HCT116 (cell line): ENCODE measurements at regions not wholly inside any gene's neighbourhood (a gene's known extent, or its start where the extent isn't known, plus 50 kb on each side); places are given as distances from the start of the nearest gene placed in this dataset.

Experiments used
- ATAC-seq: fragments of 200-7000 bp; cut with Tn5 transposase; 2 replicates; pipeline ENCODE4 v1.9.1; 2020; ENCODE audit warnings: mild to moderate bottlenecking, moderate library complexity
- BruUV-seq: library from RNA; stranded (reverse); fragments of 400-500 nt; replicated peaks from 2 replicates; lab custom pipeline; 2021; lab: Mats Ljungman, UMichigan
- CTCF ChIA-PET: fragments of 300-600 bp; sonication (Branson Sonifier 250); formaldehyde crosslinking; loops from one replicate; lab custom pipeline; 2021; ENCODE audit warnings: antibody characterized with exemption; lab: Charles Lee
- POLR2A ChIA-PET: fragments of 300-600, 350-600 bp; sonication (Branson Sonifier 250); formaldehyde crosslinking; loops from one replicate; lab custom pipeline; 2021; ENCODE audit warnings: antibody characterized with exemption; lab: Charles Lee
- RAD21 ChIA-PET, 2 experiments: fragments of 300-600 bp; sonication (Branson Sonifier 250); formaldehyde crosslinking; loops; one replicate each; lab custom pipeline; 2023; ENCODE audit warnings: low total read pairs in 2 of 2; ENCODE audit not compliant: uncharacterized antibody in 2 of 2, unreplicated experiment in 2 of 2, low non-redundant PET in 1 of 2; lab: Charles Lee
- DNase-seq: peaks from one replicate; pipeline ENCODE4 v3.0.0-alpha.2; 2010; ENCODE audit warnings: low read depth, low spot score
- H2AFZ ChIP-seq: fragments of 200-600 bp; shearing (Covaris generic), sonication (generic); 2 replicates; pipeline ENCODE4 v1.6.1; 2017; ENCODE audit warnings: low read depth, mixed run types, mixed read lengths, antibody characterized with exemption, low read length; ENCODE audit not compliant: poor library complexity, severe bottlenecking
- H3K27ac ChIP-seq: 2 replicates; pipeline ENCODE4 v1.5.1; 2012; ENCODE audit warnings: low read depth, low read length
- H3K27me3 ChIP-seq: fragments of 200-600 bp; sonication (generic); 2 replicates; pipeline ENCODE4 v1.6.1; 2016; ENCODE audit warnings: mixed run types, low read length, mixed read lengths; ENCODE audit not compliant: insufficient read depth
- H3K36me3 ChIP-seq, 2 experiments: fragments of 200-500 bp in 1 of 2; fragments of 200-600 bp in 1 of 2; sonication (Bioruptor generic) in 1 of 2; sonication (generic) in 1 of 2; 2 replicates each; pipeline versions ENCODE4 v1.5.1 to v1.6.1; 2014 to 2016; ENCODE audit warnings: low read length in 2 of 2, inconsistent platforms in 1 of 2, mixed read lengths in 1 of 2, mixed run types in 1 of 2; ENCODE audit not compliant: insufficient read depth in 2 of 2, control insufficient read depth in 1 of 2
- H3K4me1 ChIP-seq, 2 experiments: fragments of 200-600 bp in 1 of 2; sonication (generic) in 1 of 2; 2 replicates each; pipeline versions ENCODE4 v1.5.1 to v1.6.1; 2012 to 2017; ENCODE audit warnings: low read length in 2 of 2, inconsistent platforms in 1 of 2, mild to moderate bottlenecking in 1 of 2, mixed read lengths in 1 of 2, mixed run types in 1 of 2, moderate library complexity in 1 of 2; ENCODE audit not compliant: insufficient read depth in 2 of 2, control insufficient read depth in 1 of 2
- H3K4me2 ChIP-seq: fragments of 200-600 bp; sonication (generic); 2 replicates; pipeline ENCODE4 v1.6.1; 2017; ENCODE audit warnings: mixed run types, low read length, mixed read lengths
- H3K4me3 ChIP-seq, 2 experiments: fragments of 200-600 bp in 1 of 2; sonication (generic) in 1 of 2; replicated peaks in 1 of 2; 2 replicates each; pipeline ENCODE4 v1.5.1; 2011 to 2016; ENCODE audit warnings: low read length in 2 of 2, control low read depth in 1 of 2, low read depth in 1 of 2, mild to moderate bottlenecking in 1 of 2, mixed read lengths in 1 of 2, mixed run types in 1 of 2
- H3K79me2 ChIP-seq: fragments of 200-600 bp; sonication (generic); 2 replicates; pipeline ENCODE4 v1.6.1; 2017; ENCODE audit warnings: mild to moderate bottlenecking, mixed run types, low read length, moderate library complexity, mixed read lengths; ENCODE audit not compliant: insufficient read depth
- H3K9ac ChIP-seq: fragments of 200-600 bp; sonication (generic); 2 replicates; pipeline ENCODE4 v1.6.1; 2016; ENCODE audit warnings: low read length, mixed read lengths
- H3K9me2 ChIP-seq: fragments of 200-600 bp; sonication (generic), shearing (Covaris generic); 2 replicates; pipeline ENCODE4 v1.6.1; 2017; ENCODE audit warnings: mixed run types, mild to moderate bottlenecking, moderate library complexity; ENCODE audit not compliant: insufficient read depth
- H3K9me3 ChIP-seq, 2 experiments: fragments of 200-500 bp in 1 of 2; fragments of 200-600 bp in 1 of 2; sonication (Bioruptor generic) in 1 of 2; sonication (generic) in 1 of 2; 2 replicates each; pipeline ENCODE4 v1.6.1; 2014 to 2017; ENCODE audit warnings: low read length in 2 of 2, mixed read lengths in 2 of 2, inconsistent platforms in 1 of 2, low read depth in 1 of 2, mild to moderate bottlenecking in 1 of 2, mixed run types in 1 of 2, moderate library complexity in 1 of 2; ENCODE audit not compliant: control insufficient read depth in 1 of 2, insufficient read depth in 1 of 2
- H4K20me1 ChIP-seq: fragments of 200-600 bp; sonication (generic), shearing (Covaris generic); 2 replicates; pipeline ENCODE4 v1.6.1; 2017; ENCODE audit warnings: mixed run types, mild to moderate bottlenecking, moderate library complexity; ENCODE audit not compliant: insufficient read depth
- ATF3 ChIP-seq: IDR thresholded peaks from 2 replicates; pipeline ENCODE4 v1.6.1; 2012
- CBX3 ChIP-seq: IDR thresholded peaks from 2 replicates; pipeline ENCODE4 v1.6.1; 2012; ENCODE audit warnings: low read depth
- CEBPB ChIP-seq: IDR thresholded peaks from 2 replicates; pipeline ENCODE4 v1.6.1; 2012; ENCODE audit warnings: low read depth
- EGR1 ChIP-seq: IDR thresholded peaks from 2 replicates; pipeline ENCODE4 v1.6.1; 2012; ENCODE audit warnings: low read depth
- ELF1 ChIP-seq: IDR thresholded peaks from 2 replicates; pipeline ENCODE4 v1.6.1; 2012; ENCODE audit warnings: low read depth, borderline replicate concordance
- EZH2 ChIP-seq: fragments of 200-600 bp; sonication (generic); IDR thresholded peaks from 2 replicates; pipeline ENCODE4 v1.6.1; 2017; ENCODE audit warnings: antibody characterized with exemption, mixed run types
- EZH2phosphoT487 ChIP-seq: fragments of 200-600 bp; IDR thresholded peaks from 2 replicates; pipeline ENCODE4 v1.6.1; 2018; ENCODE audit warnings: antibody characterized with exemption, borderline replicate concordance
- FOSL1 ChIP-seq: IDR thresholded peaks from 2 replicates; pipeline ENCODE4 v1.6.1; 2012; ENCODE audit warnings: low read depth
- JUND ChIP-seq: IDR thresholded peaks from 2 replicates; pipeline ENCODE4 v1.6.1; 2012
- POLR2A ChIP-seq: IDR thresholded peaks from 2 replicates; pipeline ENCODE4 v1.7.0; 2011; ENCODE audit warnings: borderline replicate concordance; ENCODE audit not compliant: insufficient read depth, insufficient read length; ENCODE audit errors: extremely low read depth
- RAD21 ChIP-seq: IDR thresholded peaks from 2 replicates; pipeline ENCODE4 v1.6.1; 2012; ENCODE audit warnings: low read depth, mild to moderate bottlenecking
- SIN3A ChIP-seq: IDR thresholded peaks from 2 replicates; pipeline ENCODE4 v1.6.1; 2012; ENCODE audit warnings: low read depth
- SP1 ChIP-seq: IDR thresholded peaks from 2 replicates; pipeline ENCODE4 v1.6.1; 2012; ENCODE audit warnings: low read depth
- SRF ChIP-seq: IDR thresholded peaks from 2 replicates; pipeline ENCODE4 v1.6.1; 2012; ENCODE audit warnings: low read depth
- TCF7L2 ChIP-seq: IDR thresholded peaks from 2 replicates; pipeline ENCODE4 v1.7.0; 2011; ENCODE audit warnings: borderline replicate concordance, inconsistent platforms; ENCODE audit not compliant: insufficient read depth, insufficient read length; ENCODE audit errors: extremely low read depth
- YY1 ChIP-seq: IDR thresholded peaks from 2 replicates; pipeline ENCODE4 v1.6.1; 2011; ENCODE audit warnings: low read length, low read depth, moderate library complexity, mild to moderate bottlenecking; ENCODE audit not compliant: insufficient replicate concordance; ENCODE audit errors: extremely low read depth
- ZBTB33 ChIP-seq: IDR thresholded peaks from 2 replicates; pipeline ENCODE4 v1.6.1; 2011; ENCODE audit warnings: mild to moderate bottlenecking, low read length, moderate library complexity; ENCODE audit not compliant: insufficient replicate concordance; ENCODE audit errors: extremely low read depth
- ZFX ChIP-seq: fragments of 450-650 bp; IDR thresholded peaks from 2 replicates; pipeline ENCODE4 v1.6.1; 2017
- ZNF274 ChIP-seq: fragments of 200-500 bp; sonication (Bioruptor generic); IDR thresholded peaks from 2 replicates; pipeline ENCODE4 v1.6.1; 2014; ENCODE audit warnings: mild to moderate bottlenecking, low read depth, low read length, inconsistent platforms
- intact Hi-C: fragments of 100-400 bp; cut with micrococcal nuclease; formaldehyde crosslinking; loops from 2 replicates; pipeline ENCODE4 v1.10.0; 2022

DNA sequence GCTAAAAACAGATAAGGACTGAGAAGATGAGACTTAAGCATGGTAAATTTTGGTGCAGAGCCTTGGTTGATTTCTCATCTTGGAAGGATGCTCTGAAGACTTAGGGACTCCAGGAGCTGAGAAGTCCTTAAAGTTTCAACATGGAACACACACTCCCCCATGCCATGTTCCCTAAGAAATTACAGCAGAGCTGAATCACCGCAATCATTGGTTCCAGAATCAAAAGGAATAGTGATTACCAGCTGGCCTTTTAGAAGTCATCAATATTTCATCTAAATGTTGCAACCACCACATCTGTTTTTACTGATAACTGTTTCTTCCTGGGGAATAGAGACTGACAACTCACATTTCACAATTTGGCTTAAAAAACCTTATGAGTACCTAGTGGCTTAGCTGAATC is 229.3 kb downstream of the MINAR1 start:
- Histone ChIP-seq H3K79me2 (no peaks in the 10 kb centered on the region), H3K9me2 (no peaks in the 10 kb centered on the region), H3K9ac (no peak overlapping the region), H3K4me2 (no peak overlapping the region), H4K20me1 (no peaks in the 10 kb centered on the region), H3K36me3 (no peaks in the 10 kb centered on the region), H2AFZ (no peak overlapping the region), H3K9me3 (no peaks in the 10 kb centered on the region), H3K27me3 (peaks cover 67% of the 10 kb centered on the region), H3K4me3 (no peak overlapping the region), H3K4me1 (no peaks in the 10 kb centered on the region), H3K27ac (no peak overlapping the region)
- ChIA-PET POLR2A (no interaction called here), RAD21 (no interaction called here), CTCF (no interaction called here)
- DNase-seq, result no peak
- no peak for ATAC-seq
- BruUV-seq, result no TSS peak
- TF ChIP-seq ATF3 (no peak), ZFX (no peak), ZBTB33 (no peak), SRF (no peak), FOSL1 (no peak), EGR1 (no peak), CEBPB (no peak), TCF7L2 (no peak), CBX3 (no peak), EZH2phosphoT487 (no peak), EZH2 (no peak), SP1 (no peak), JUND (no peak), SIN3A (no peak), ZNF274 (no peak), POLR2A (no peak), RAD21 (no peak), YY1 (no peak), ELF1 (no peak)
- intact Hi-C loops, result no loop called here
